ENCODE measurements at regions not wholly inside any gene's neighbourhood (a gene's known extent, or its start where the extent isn't known, plus 50 kb on each side); places are given as distances from the start of the nearest gene placed in this dataset.
"Not testable (repeated sequence)": the region's sequence is repeated elsewhere in the genome, so short reads cannot be mapped to it uniquely, and the experiment has no call there.

DNA sequence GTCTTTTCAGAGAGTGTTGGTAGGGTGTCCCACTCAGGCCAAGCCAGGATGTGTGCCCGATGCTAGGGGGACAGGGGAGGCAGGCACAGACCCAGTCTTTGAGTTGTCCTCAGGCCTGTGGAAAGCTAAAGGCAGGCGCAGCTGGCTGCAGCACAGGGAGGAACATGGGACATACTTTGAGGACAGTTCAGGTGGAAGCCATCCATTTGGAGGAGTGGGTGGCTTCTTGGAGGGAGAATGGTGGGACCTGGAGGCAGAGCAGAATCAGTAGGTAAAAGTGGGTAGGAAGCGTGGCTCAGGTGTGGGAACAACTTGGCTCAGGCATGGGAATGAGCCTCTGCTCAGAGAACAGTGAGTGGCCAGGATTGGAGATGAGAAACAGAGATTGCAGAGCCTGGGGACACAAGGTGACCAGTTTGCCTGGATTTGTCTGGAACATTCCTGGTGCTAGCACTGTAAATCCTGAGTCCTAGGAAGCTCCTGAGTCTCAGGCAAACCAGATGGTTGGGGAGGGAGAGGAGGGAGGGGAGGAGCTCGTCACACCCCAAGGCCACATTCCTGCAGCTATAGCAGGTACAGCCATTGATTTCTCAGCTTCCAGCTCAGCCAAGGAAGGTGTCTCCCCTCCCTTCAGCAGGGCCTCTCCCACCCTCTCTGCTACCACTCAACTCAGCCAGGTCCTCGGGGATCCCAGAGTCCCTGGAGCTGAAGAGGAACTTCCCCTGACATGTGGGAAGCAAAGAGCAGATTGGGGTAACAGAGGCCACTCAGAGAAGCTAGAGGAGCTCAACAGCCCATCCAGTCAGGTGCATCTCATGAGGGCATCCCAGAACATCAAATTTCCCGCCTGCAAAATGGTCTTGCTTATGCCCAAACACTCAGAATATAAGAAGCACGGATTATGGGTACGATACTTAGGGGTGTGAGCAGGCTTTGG, 65.2 kb upstream of the TINAGL1 start:
- DNase-seq (ENCODE audit: low read depth in 1 of 2, low spot score in 1 of 2): no peak

DNA sequence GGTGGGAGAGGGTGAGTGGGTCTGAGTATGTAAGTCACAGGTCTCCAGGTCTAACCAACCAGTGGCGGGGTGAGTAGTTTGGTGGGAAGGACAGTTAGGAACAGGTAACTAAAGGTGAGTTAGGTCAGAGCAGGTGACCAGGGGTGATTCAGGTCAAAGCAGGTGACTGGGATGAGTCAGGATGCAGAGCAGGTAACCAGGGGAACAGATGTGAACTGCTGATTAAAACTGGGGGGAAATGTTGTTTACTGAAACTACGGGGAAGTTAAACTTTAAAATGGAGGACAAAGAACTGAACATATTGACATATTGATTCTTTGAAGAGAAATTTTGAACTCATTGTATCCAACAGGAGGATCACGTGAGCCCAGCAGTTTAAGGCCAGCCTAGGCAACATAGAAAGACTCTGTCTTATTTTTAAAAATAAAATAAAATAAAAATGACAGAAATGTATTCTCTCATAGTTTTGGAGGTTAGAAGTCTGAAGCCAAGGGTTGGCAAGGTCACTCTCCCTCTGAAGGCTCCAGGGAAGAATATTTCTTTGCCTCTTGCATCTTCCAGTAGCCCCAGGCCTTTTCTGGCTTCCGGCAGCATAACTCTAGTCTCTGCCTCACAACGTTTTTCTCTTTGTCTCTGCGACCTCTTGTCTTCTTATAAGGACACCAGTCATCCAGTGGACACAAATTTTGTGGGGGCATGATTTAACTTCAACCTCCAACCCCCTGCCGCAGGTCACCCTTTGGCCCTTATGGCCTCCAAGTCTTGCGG, 64.3 kb upstream of the TINAGL1 start:
- no peak for DNase-seq (ENCODE audit: low read depth in 1 of 2, low spot score in 1 of 2)

DNA sequence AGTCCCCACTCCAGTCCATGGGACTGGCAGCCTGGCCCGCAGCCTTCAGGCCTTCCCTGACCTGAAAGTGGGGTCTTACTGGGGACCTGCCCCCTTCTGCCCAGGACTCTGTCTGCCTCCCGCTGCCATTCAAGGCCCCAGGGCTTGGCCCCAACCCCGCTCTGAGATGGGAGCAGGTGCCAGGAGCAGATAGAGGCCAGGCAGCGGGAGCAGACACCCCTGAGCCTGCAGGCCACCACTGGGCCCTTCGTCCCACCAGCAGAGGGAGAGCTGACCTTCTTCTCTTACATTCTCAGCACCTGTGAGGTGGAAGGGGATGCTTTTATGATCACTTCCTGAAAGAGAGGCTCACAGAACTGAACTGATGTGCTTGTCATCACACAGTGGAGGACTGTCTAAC, 62.2 kb upstream of the TINAGL1 start:
- DNase-seq (ENCODE audit: low read depth in 1 of 2, low spot score in 1 of 2): no peak

DNA sequence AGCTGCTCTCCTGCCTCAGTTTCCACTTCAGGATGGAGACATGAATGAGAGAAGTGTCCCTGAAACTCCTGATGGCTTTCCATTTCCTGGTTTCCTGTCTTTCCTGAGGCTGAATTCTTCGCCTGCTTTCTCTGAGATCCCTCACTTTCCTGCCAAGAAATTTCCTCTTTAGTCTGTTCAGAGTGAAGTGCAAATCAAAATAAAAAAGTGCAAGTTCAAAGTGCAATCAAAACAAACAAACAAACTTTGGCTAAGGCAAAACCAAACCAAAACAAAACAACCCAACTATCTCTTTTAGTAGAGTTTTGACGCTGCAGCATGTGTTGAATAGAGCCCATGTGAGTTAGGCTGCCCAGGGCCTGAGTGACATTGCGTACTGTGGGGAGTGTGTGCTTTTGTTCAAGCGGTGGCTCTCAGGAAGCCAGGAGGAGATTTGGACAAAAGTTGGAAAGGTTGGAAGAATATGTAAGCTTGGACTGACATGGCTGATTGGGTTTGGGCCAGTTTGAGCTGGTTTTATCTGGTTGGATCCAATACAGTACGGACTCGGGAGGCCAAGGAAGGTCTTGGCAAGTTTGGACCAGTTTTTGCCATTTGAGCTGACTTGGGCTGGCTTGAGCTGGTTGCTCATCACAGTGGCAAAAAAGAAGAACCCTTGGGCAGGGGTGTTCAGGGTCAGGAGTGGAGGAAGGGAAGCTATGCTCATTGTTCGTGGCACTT, 61.1 kb upstream of the TINAGL1 start:
- no peak for DNase-seq (ENCODE audit: low read depth in 1 of 2, low spot score in 1 of 2)

DNA sequence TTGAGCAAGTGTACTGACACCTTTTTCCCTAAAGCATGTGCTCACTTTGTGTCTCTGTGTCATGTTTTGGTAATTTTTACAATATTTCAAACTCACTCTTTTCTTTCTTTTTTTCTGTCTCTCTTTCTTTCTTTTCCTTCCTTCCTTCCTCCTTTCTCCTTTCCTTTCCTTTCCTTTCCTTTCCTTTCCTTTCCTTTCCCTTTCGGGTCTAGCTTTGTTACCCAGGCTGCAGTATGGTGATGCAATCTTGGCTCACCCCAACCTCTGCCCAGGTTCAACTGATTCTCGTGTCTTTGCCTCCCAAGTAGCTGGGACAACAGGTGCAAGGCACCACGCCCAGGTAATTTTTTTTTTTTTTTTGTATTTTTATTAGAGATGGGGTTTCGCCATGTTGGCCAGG, 60.4 kb upstream of the TINAGL1 start:
- DNase-seq (ENCODE audit: low read depth in 1 of 2, low spot score in 1 of 2): no peak

DNA sequence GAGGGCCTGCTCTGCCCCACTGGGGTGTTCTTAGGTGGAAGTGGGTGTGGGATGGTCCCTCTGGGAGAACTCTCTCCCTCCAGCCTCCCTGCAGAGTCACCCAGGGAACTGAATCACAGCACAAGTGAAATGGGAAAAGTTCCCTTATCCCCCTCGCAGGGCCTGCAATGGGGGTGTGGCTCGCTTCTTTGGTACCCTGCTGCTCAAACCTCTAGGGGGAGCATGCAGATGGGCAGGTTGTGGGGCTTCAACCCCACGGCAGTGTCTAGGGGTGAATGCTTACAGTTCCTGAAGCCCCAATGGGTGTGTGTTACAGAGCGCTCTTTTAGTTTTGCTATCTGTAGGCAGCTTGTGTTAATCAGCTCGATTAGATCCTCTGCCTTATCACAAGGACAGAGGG, 59.0 kb upstream of the TINAGL1 start:
- no peak for DNase-seq (ENCODE audit: low read depth in 1 of 2, low spot score in 1 of 2)

DNA sequence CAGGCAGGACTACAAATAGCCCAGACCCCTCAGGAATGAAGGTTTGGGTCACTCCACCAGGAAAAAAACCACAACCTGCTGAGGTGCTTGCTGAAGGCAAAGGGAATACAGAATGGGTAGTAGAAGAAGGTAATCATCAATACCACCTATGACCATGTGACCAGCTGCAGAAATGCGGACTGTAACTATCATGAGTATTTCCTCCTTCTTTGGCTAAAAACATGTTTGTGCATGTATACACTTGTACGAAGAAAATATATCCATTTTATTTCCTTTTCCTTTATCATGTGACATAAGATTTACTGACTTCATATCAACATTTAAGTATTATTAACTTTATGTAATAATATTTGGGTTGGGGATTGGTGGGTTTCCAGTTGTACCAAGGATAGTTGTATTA, 58.3 kb upstream of the TINAGL1 start:
- DNase-seq (ENCODE audit: low read depth in 1 of 2, low spot score in 1 of 2): not testable (repeated sequence)

DNA sequence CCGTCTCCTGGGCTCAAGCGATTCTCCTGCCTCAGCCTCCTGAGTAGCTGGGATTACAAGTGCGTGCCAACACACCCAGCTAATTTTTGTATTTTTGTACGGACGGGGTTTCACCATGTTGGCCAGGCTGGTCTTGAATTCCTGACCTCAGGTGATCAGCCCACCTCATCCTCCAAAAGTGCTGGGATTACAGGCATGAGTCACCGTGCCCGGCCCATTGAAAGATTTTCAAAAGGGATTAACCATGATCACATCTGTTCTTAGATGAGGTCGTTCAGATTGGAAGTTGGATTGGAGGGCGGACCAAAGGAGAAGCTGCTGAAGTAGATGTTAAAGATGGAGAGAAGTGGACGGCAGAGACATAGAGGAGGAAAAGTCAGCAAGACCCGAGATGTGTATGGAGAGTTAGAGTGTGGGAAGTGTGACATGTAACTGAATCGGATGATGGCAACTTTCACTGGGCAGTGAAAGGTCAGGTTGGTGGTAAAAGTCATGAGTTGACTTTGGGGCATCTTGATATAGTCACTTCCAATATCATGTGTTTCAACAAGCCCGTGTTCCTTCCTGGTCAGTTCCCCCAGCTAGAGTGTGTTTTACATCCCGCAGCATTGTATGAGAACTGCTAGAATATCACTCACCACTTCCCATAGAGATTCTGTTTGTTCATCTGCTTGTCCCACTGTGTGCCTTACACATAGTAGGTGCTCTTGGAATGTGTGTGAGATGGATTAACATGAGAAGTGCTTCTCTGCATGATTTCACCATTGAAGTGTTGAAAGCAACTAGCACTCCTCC, 54.4 kb upstream of the TINAGL1 start:
- DNase-seq (ENCODE audit: low read depth in 1 of 2, low spot score in 1 of 2): no peak

DNA sequence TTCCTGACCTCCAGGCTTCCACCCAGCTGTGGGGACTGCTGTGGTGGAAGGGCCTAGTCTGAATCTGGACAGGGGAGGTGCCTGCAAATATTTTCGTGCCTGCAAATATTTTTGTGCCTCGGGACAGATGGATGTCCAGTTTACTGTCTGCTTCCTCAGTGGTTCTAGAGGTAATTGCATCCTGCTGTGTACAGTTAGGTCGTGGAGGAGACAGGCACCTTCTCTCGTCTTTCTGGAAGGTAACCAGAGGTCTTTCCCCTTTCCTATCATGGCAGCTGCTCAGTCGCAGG, 53.8 kb upstream of the TINAGL1 start:
- no peak for DNase-seq (ENCODE audit: low read depth in 1 of 2, low spot score in 1 of 2)

DNA sequence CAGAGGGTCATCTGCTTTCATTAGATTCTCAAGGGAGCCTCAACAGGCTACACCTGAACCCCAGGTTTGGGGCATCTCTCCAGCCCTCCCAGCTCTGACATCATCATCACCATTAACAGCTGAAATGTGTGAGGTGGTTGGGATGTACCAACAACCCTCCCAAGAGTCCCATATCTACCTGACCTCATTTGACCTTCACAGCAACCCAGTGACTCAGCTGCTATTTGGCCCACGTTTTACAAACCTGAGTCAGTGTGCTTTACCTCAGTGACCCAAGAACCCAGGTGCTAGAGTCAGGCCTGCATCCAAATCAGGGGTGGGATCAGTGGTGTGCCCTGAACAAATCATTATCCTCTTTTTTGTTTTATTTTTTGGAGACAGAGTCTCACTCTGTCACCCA, 53.3 kb upstream of the TINAGL1 start:
- DNase-seq (ENCODE audit: low read depth in 1 of 2, low spot score in 1 of 2): no peak

DNA sequence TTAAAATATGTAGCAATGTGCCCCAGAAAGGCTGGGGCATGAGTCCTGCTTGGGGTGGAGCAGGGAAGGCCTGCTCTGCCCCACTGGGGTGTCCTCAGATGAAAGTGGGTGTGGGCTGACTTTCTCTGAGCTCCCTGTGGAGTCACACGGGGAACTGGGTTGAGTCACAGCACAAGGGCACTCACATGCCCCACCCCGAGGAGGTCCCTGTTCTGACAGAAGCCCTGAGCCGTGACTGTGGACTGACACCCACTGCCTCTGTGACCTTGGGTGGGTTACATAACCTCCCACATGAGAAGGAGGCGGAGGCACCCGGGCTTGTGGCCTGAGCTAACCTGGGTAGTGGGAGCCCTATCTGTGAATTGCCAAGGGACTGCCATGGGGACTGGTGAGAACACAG, 52.5 kb upstream of the TINAGL1 start:
- DNase-seq (ENCODE audit: low read depth in 1 of 2, low spot score in 1 of 2): no peak

DNA sequence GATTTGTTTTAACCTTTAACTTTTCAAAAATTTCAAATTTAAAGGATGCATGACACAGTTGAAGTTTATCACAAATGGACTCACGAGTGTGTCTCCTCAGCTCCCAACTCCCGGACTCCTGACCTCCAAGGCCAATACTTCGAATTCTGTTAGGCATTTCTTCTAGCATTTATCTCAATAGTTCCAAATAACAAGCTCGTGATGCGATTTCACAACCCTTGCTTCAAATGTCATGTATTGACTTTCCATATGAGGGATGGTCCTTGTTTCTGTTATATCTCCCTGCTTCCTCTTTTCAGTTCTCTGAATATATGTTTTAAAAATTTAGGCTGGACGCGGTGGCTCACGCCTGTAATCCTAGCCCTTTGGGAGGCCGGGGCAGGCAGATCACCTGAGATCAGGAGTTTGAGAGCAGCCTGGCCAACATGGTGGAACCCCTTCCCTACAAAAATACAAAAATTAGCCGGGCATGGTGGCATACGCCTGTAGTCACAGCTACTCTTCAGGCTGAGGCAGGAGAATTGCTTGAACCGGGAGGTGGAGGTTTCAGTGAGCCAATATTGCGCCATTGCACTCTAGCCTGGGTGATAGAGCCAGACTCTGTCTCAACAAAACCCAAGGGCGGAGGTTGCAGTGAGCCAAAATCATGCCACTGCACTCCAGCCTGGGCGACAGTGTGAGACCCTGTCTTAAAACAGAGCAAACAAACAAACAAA, 52.0 kb upstream of the TINAGL1 start:
- no peak for DNase-seq (ENCODE audit: low read depth in 1 of 2, low spot score in 1 of 2)

Measured in activated CD4-positive, alpha-beta T cell treated with anti-CD3 and anti-CD28 coated beads, Interleukin-2, amount 50 U/mL, for 24 hours (primary cell).